Neural progenitor cell (in vitro differentiated cells): ENCODE measurements at regions not wholly inside any gene's neighbourhood (a gene's known extent, or its start where the extent isn't known, plus 50 kb on each side); places are given as distances from the start of the nearest gene placed in this dataset.

Experiments used
- CTCF ChIP-seq: fragments of 200-600 bp; sonication (generic); IDR thresholded peaks from 2 replicates; pipeline ENCODE4 v1.5.1; 2017; ENCODE audit warnings: antibody characterized with exemption, mild to moderate bottlenecking
- EZH2 ChIP-seq: fragments of 200-600 bp; sonication (generic); IDR thresholded peaks from 2 replicates; pipeline ENCODE4 v1.6.1; 2017; ENCODE audit warnings: antibody characterized with exemption, mild to moderate bottlenecking, moderate library complexity

- TF ChIP-seq CTCF: no peak
- no peak for TF ChIP-seq EZH2
Observed at GRCh38 chr2:142716463-142717242, 160.8 kb upstream of the KYNU start.
